ENCODE measurements at regions not wholly inside any gene's neighbourhood (a gene's known extent, or its start where the extent isn't known, plus 50 kb on each side); places are given as distances from the start of the nearest gene placed in this dataset.

- TF ChIP-seq ZNF8 (CRISPR knock-in tag; IDR thresholded peaks at IDR 0.05) (no peak), ZNF565 (CRISPR knock-in tag; conservative IDR thresholded peaks at IDR 0.05; ENCODE audit: low read depth) (no peak), BACH2 (CRISPR knock-in tag; IDR thresholded peaks at IDR 0.05; ENCODE audit: borderline replicate concordance) (no peak), TOX (CRISPR knock-in tag; IDR thresholded peaks at IDR 0.05; ENCODE audit: borderline replicate concordance) (no peak), TSHZ2 (CRISPR knock-in tag; IDR thresholded peaks at IDR 0.05) (no peak), RARB (CRISPR knock-in tag; IDR thresholded peaks at IDR 0.05) (no peak), ZNF70 (CRISPR knock-in tag; IDR thresholded peaks at IDR 0.05) (no peak), ZC3H10 (CRISPR knock-in tag; IDR thresholded peaks at IDR 0.05) (no peak), ESRRG (CRISPR knock-in tag; IDR thresholded peaks at IDR 0.05) (no peak), PPARA (CRISPR knock-in tag; IDR thresholded peaks at IDR 0.05; ENCODE audit: borderline replicate concordance) (no peak), SNAI2 (CRISPR knock-in tag; IDR thresholded peaks at IDR 0.05) (no peak)
- TF ChIP-seq, protein P1, sequence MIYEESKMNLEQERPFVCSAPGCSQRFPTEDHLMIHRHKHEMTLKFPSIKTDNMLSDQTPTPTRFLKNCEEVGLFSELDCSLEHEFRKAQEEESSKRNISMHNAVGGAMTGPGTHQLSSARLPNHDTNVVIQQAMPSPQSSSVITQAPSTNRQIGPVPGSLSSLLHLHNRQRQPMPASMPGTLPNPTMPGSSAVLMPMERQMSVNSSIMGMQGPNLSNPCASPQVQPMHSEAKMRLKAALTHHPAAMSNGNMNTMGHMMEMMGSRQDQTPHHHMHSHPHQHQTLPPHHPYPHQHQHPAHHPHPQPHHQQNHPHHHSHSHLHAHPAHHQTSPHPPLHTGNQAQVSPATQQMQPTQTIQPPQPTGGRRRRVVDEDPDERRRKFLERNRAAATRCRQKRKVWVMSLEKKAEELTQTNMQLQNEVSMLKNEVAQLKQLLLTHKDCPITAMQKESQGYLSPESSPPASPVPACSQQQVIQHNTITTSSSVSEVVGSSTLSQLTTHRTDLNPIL (CRISPR knock-in tag; IDR thresholded peaks at IDR 0.05; ENCODE audit: low read depth) = no peak
- TF ChIP-seq, protein P2, sequence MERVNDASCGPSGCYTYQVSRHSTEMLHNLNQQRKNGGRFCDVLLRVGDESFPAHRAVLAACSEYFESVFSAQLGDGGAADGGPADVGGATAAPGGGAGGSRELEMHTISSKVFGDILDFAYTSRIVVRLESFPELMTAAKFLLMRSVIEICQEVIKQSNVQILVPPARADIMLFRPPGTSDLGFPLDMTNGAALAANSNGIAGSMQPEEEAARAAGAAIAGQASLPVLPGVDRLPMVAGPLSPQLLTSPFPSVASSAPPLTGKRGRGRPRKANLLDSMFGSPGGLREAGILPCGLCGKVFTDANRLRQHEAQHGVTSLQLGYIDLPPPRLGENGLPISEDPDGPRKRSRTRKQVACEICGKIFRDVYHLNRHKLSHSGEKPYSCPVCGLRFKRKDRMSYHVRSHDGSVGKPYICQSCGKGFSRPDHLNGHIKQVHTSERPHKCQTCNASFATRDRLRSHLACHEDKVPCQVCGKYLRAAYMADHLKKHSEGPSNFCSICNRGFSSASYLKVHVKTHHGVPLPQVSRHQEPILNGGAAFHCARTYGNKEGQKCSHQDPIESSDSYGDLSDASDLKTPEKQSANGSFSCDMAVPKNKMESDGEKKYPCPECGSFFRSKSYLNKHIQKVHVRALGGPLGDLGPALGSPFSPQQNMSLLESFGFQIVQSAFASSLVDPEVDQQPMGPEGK (CRISPR knock-in tag; IDR thresholded peaks at IDR 0.05; ENCODE audit: borderline replicate concordance) = no peak
- TF ChIP-seq, protein P3, sequence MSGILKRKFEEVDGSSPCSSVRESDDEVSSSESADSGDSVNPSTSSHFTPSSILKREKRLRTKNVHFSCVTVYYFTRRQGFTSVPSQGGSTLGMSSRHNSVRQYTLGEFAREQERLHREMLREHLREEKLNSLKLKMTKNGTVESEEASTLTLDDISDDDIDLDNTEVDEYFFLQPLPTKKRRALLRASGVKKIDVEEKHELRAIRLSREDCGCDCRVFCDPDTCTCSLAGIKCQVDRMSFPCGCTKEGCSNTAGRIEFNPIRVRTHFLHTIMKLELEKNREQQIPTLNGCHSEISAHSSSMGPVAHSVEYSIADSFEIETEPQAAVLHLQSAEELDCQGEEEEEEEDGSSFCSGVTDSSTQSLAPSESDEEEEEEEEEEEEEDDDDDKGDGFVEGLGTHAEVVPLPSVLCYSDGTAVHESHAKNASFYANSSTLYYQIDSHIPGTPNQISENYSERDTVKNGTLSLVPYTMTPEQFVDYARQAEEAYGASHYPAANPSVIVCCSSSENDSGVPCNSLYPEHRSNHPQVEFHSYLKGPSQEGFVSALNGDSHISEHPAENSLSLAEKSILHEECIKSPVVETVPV (CRISPR knock-in tag; IDR thresholded peaks at IDR 0.05) = no peak
Measured at GRCh38 chr14:59018460-59018859, 170.0 kb upstream of the DAAM1 start.
